PC-3 (cell line): ENCODE measurements at regions not wholly inside any gene's neighbourhood (a gene's known extent, or its start where the extent isn't known, plus 50 kb on each side); places are given as distances from the start of the nearest gene placed in this dataset.

Experiments
- ATAC-seq: fragments of 200-7000 bp; cut with Tn5 transposase; 2 replicates; pipeline ENCODE4 v1.9.1; 2020; ENCODE audit warnings: mild to moderate bottlenecking, moderate library complexity
- BruUV-seq: library from RNA; stranded (reverse); fragments of 400-500 nt; replicated peaks from 2 replicates; lab custom pipeline; 2021; lab: Mats Ljungman, UMichigan
- CTCF ChIA-PET: fragments of 300-600 bp; sonication (Branson Sonifier 250); formaldehyde crosslinking; loops from one replicate; lab custom pipeline; 2022; ENCODE audit warnings: antibody characterized with exemption; lab: Charles Lee
- POLR2A ChIA-PET: fragments of 300-600 bp; sonication (Branson Sonifier 250); formaldehyde crosslinking; loops from one replicate; lab custom pipeline; 2022; ENCODE audit warnings: antibody characterized with exemption; ENCODE audit not compliant: unreplicated experiment; lab: Charles Lee
- DNase-seq: peaks from one replicate; pipeline ENCODE4 v3.0.0-alpha.2; 2015
- H2AFZ ChIP-seq: fragments of 300-600 bp; sonication (generic); 2 replicates; pipeline ENCODE4 v1.6.0; 2016; ENCODE audit warnings: antibody characterized with exemption, low read length
- H3F3A ChIP-seq: fragments of 300-600 bp; sonication (generic); one replicate; pipeline ENCODE4 v1.6.0; 2017; ENCODE audit warnings: antibody characterized with exemption, low read length, control low read depth, mild to moderate bottlenecking; ENCODE audit not compliant: unreplicated experiment
- H3K27ac ChIP-seq: fragments of 300-600 bp; sonication (generic); 2 replicates; pipeline ENCODE4 v1.5.1; 2016; ENCODE audit warnings: mild to moderate bottlenecking, low read length
- H3K27me3 ChIP-seq: fragments of 300-600 bp; sonication (generic); 2 replicates; pipeline ENCODE4 v1.6.1; 2016; ENCODE audit warnings: low read length, mixed read lengths
- H3K36me3 ChIP-seq: fragments of 300-600 bp; sonication (generic); 2 replicates; pipeline ENCODE4 v1.6.1; 2016; ENCODE audit warnings: low read depth, mixed run types, low read length, mixed read lengths
- H3K4me1 ChIP-seq: fragments of 300-600 bp; sonication (generic); 2 replicates; pipeline ENCODE4 v1.5.1; 2016; ENCODE audit warnings: low read length; ENCODE audit not compliant: insufficient read depth
- H3K4me2 ChIP-seq: fragments of 300-600 bp; sonication (generic); 2 replicates; pipeline ENCODE4 v1.6.0; 2016; ENCODE audit warnings: low read length
- H3K4me3 ChIP-seq: fragments of 300-600 bp; sonication (generic); 2 replicates; pipeline ENCODE4 v1.5.1; 2016; ENCODE audit warnings: mild to moderate bottlenecking, low read length, mixed read lengths
- H3K79me2 ChIP-seq: fragments of 300-600 bp; sonication (generic); 2 replicates; pipeline ENCODE4 v1.6.1; 2017; ENCODE audit warnings: low read length, mixed read lengths
- H3K9ac ChIP-seq: fragments of 300-600 bp; sonication (generic); 2 replicates; pipeline ENCODE4 v1.6.0; 2016; ENCODE audit warnings: mild to moderate bottlenecking, low read length
- H3K9me2 ChIP-seq: fragments of 300-600 bp; sonication (generic); replicated peaks from 2 replicates; pipeline ENCODE4 v1.6.1; 2016; ENCODE audit warnings: mixed run types, low read length, mixed read lengths
- H3K9me3 ChIP-seq: fragments of 300-600 bp; sonication (generic); 2 replicates; pipeline ENCODE4 v1.6.1; 2016; ENCODE audit warnings: low read length, mixed read lengths
- H4K20me1 ChIP-seq: fragments of 300-600 bp; sonication (generic); 2 replicates; pipeline ENCODE4 v1.6.1; 2016; ENCODE audit warnings: low read length, mixed read lengths
- CTCF ChIP-seq: fragments of 300-600 bp; sonication (generic); conservative IDR thresholded peaks from 2 replicates; pipeline ENCODE4 v1.5.1; 2017; ENCODE audit warnings: antibody characterized with exemption, low read depth, mild to moderate bottlenecking, low read length
- EZH2 ChIP-seq: fragments of 300-600 bp; sonication (generic); IDR thresholded peaks from one replicate; pipeline ENCODE4 v1.6.1; 2017; ENCODE audit warnings: antibody characterized with exemption, mild to moderate bottlenecking, low read length; ENCODE audit not compliant: unreplicated experiment
- EZH2phosphoT487 ChIP-seq: fragments of 300-600 bp; sonication (generic); IDR thresholded peaks from 2 replicates; pipeline ENCODE4 v1.6.1; 2018; ENCODE audit warnings: mild to moderate bottlenecking, antibody characterized with exemption, low read length, borderline replicate concordance
- intact Hi-C: fragments of 100-400 bp; cut with micrococcal nuclease; formaldehyde crosslinking; loops from 2 replicates; pipeline ENCODE4 v1.9.0; 2023

- Histone ChIP-seq H3K27me3 (no peaks in the 10 kb centered on the region), H3K27ac (no peak overlapping the region), H3K9me3 (no peaks in the 10 kb centered on the region), H2AFZ (no peak overlapping the region), H3K9me2 (no peaks in the 10 kb centered on the region), H3K9ac (no peak overlapping the region), H3K4me1 (no peaks in the 10 kb centered on the region), H3K36me3 (no peaks in the 10 kb centered on the region), H3F3A (no peaks in the 10 kb centered on the region), H3K79me2 (no peaks in the 10 kb centered on the region), H3K4me2 (no peak overlapping the region), H4K20me1 (no peaks in the 10 kb centered on the region), H3K4me3 (no peak overlapping the region)
- no TSS peak for BruUV-seq
- TF ChIP-seq EZH2 = no peak
- CTCF ChIA-PET = no interaction called here
- POLR2A ChIA-PET = no interaction called here
- DNase-seq (no peak), ATAC-seq (no peak)
- intact Hi-C loops = no loop called here
These were observed 429.9 kb downstream of the SPRY2 start for GRCh38 chr13:79910875-79911540.

- Histone ChIP-seq H2AFZ (no peak overlapping the region), H3K4me2 (no peak overlapping the region), H4K20me1 (no peaks in the 10 kb centered on the region), H3K27me3 (no peaks in the 10 kb centered on the region), H3F3A (no peaks in the 10 kb centered on the region), H3K27ac (no peak overlapping the region), H3K9me2 (no peaks in the 10 kb centered on the region), H3K36me3 (no peaks in the 10 kb centered on the region), H3K79me2 (no peaks in the 10 kb centered on the region), H3K9me3 (no peaks in the 10 kb centered on the region), H3K9ac (no peak overlapping the region), H3K4me3 (no peak overlapping the region), H3K4me1 (no peaks in the 10 kb centered on the region)
- DNase-seq = no peak
- no TSS peak for BruUV-seq
- ATAC-seq = no peak
- ChIA-PET POLR2A (no interaction called here), CTCF (no interaction called here)
- TF ChIP-seq EZH2phosphoT487 (no peak), CTCF (no peak), EZH2 (no peak)
- intact Hi-C loops = no loop called here
These were observed 428.7 kb downstream of the NDFIP2 start for GRCh38 chr13:79909644-79910043.

- Histone ChIP-seq H3K36me3 (no peaks in the 10 kb centered on the region), H3K79me2 (no peaks in the 10 kb centered on the region), H3F3A (no peaks in the 10 kb centered on the region), H3K27me3 (no peaks in the 10 kb centered on the region), H3K9me3 (no peaks in the 10 kb centered on the region), H3K9ac (no peak overlapping the region), H3K9me2 (no peaks in the 10 kb centered on the region), H3K4me2 (no peak overlapping the region), H4K20me1 (no peaks in the 10 kb centered on the region), H3K27ac (no peak overlapping the region), H3K4me1 (no peaks in the 10 kb centered on the region), H2AFZ (no peak overlapping the region), H3K4me3 (no peak overlapping the region)
- ATAC-seq = no peak
- TF ChIP-seq CTCF = no peak
- TF ChIP-seq EZH2 = no peak
- no peak for TF ChIP-seq EZH2phosphoT487
- CTCF ChIA-PET = no interaction called here
- POLR2A ChIA-PET = no interaction called here
- BruUV-seq = no TSS peak
- no peak for DNase-seq
- intact Hi-C loops = no loop called here
These were observed 427.4 kb downstream of the NDFIP2 start for GRCh38 chr13:79908381-79908780.
